Loucy (cell line): ENCODE measurements at regions not wholly inside any gene's neighbourhood (a gene's known extent, or its start where the extent isn't known, plus 50 kb on each side); places are given as distances from the start of the nearest gene placed in this dataset.

Source experiments
- H2AFZ ChIP-seq: fragments of 200-600 bp; sonication (generic); 2 replicates; pipeline ENCODE4 v1.6.0; 2016; ENCODE audit warnings: antibody characterized with exemption, mild to moderate bottlenecking, low read length, moderate library complexity
- H3F3A ChIP-seq: fragments of 200-600 bp; 2 replicates; pipeline ENCODE4 v1.6.0; 2016; ENCODE audit warnings: antibody characterized with exemption, low read depth, mild to moderate bottlenecking
- H3K27me3 ChIP-seq: fragments of 200-600 bp; sonication (generic); 2 replicates; pipeline ENCODE4 v1.6.1; 2014; ENCODE audit warnings: low read length, mild to moderate bottlenecking; ENCODE audit not compliant: insufficient read depth, poor library complexity, severe bottlenecking
- H3K36me3 ChIP-seq: fragments of 200-600 bp; sonication (generic); 2 replicates; pipeline ENCODE4 v1.6.1; 2016; ENCODE audit warnings: low read length; ENCODE audit not compliant: insufficient read depth
- H3K4me1 ChIP-seq: fragments of 200-600 bp; sonication (generic); 2 replicates; pipeline ENCODE4 v1.5.1; 2014; ENCODE audit warnings: low read length, mild to moderate bottlenecking; ENCODE audit not compliant: insufficient read depth, poor library complexity, severe bottlenecking
- H3K4me2 ChIP-seq: fragments of 200-600 bp; sonication (generic); 2 replicates; pipeline ENCODE4 v1.6.0; 2014; ENCODE audit warnings: antibody characterized with exemption, low read length, low read depth, mild to moderate bottlenecking; ENCODE audit not compliant: poor library complexity, severe bottlenecking
- H3K4me3 ChIP-seq: fragments of 200-600 bp; sonication (generic); 2 replicates; pipeline ENCODE4 v1.5.1; 2014; ENCODE audit warnings: low read length, mild to moderate bottlenecking, mixed read lengths; ENCODE audit not compliant: poor library complexity, severe bottlenecking
- H3K79me2 ChIP-seq: fragments of 200-600 bp; sonication (generic); 2 replicates; pipeline ENCODE4 v1.6.1; 2014; ENCODE audit warnings: low read length; ENCODE audit not compliant: insufficient read depth
- H3K9ac ChIP-seq: fragments of 200-600 bp; sonication (generic); 2 replicates; pipeline ENCODE4 v1.6.0; 2014; ENCODE audit warnings: mild to moderate bottlenecking, low read depth, low read length, moderate library complexity; ENCODE audit not compliant: poor library complexity, severe bottlenecking
- H3K9me2 ChIP-seq: fragments of 200-600 bp; sonication (generic); replicated peaks from 2 replicates; pipeline ENCODE4 v1.6.1; 2016; ENCODE audit warnings: low read depth, low read length, mixed read lengths
- H3K9me3 ChIP-seq: fragments of 200-600 bp; sonication (generic); 2 replicates; pipeline ENCODE4 v1.6.1; 2014; ENCODE audit warnings: mild to moderate bottlenecking, antibody characterized with exemption, low read length, low read depth; ENCODE audit not compliant: insufficient read depth
- H4K20me1 ChIP-seq: fragments of 200-600 bp; sonication (generic); 2 replicates; pipeline ENCODE4 v1.6.0; 2014; ENCODE audit warnings: antibody characterized with exemption, low read length, mild to moderate bottlenecking; ENCODE audit not compliant: insufficient read depth, poor library complexity, severe bottlenecking
- CTCF ChIP-seq: fragments of 200-600 bp; sonication (generic); conservative IDR thresholded peaks from 2 replicates; pipeline ENCODE4 v1.5.1; 2014; ENCODE audit warnings: mild to moderate bottlenecking, antibody characterized with exemption, low read length
- EZH2phosphoT487 ChIP-seq: fragments of 200-600 bp; IDR thresholded peaks from 2 replicates; pipeline ENCODE4 v1.6.1; 2018; ENCODE audit warnings: antibody characterized with exemption, mild to moderate bottlenecking, moderate library complexity, borderline replicate concordance

GRCh38 chr2:180180511-180180910 lies 173.4 kb upstream of the CWC22 start:
- Histone ChIP-seq H3K36me3 (no peaks in the 10 kb centered on the region), H3K4me1 (no peaks in the 10 kb centered on the region), H3K79me2 (no peaks in the 10 kb centered on the region), H2AFZ (no peak overlapping the region), H3K4me2 (no peak overlapping the region), H3K9me3 (no peaks in the 10 kb centered on the region), H3F3A (no peaks in the 10 kb centered on the region), H3K4me3 (no peak overlapping the region), H3K27me3 (no peaks in the 10 kb centered on the region), H3K9ac (no peak overlapping the region), H3K9me2 (no peaks in the 10 kb centered on the region), H4K20me1 (no peaks in the 10 kb centered on the region)
- no peak for TF ChIP-seq EZH2phosphoT487
- TF ChIP-seq CTCF = no peak

GRCh38 chr2:180177534-180177933 lies 170.4 kb upstream of the CWC22 start:
- Histone ChIP-seq H3K27me3 (no peaks in the 10 kb centered on the region), H3K4me2 (no peak overlapping the region), H2AFZ (no peak overlapping the region), H3K79me2 (no peaks in the 10 kb centered on the region), H3K4me3 (no peak overlapping the region), H3K9me3 (no peaks in the 10 kb centered on the region), H3K9me2 (no peaks in the 10 kb centered on the region), H4K20me1 (no peaks in the 10 kb centered on the region), H3K36me3 (no peaks in the 10 kb centered on the region), H3K9ac (no peak overlapping the region), H3K4me1 (no peaks in the 10 kb centered on the region), H3F3A (no peaks in the 10 kb centered on the region)
- TF ChIP-seq CTCF (no peak), EZH2phosphoT487 (no peak)

GRCh38 chr2:180175736-180176135 lies 168.6 kb upstream of the CWC22 start:
- no peak overlapping the region for H3K4me2 ChIP-seq
- no peak overlapping the region for H3K9ac ChIP-seq
- no peaks in the 10 kb centered on the region for H3K27me3 ChIP-seq
- no peaks in the 10 kb centered on the region for H3K9me2 ChIP-seq
- TF ChIP-seq EZH2phosphoT487 = no peak
- no peak for TF ChIP-seq CTCF
- H3K4me1 ChIP-seq = no peaks in the 10 kb centered on the region
- H2AFZ ChIP-seq = no peak overlapping the region
- no peaks in the 10 kb centered on the region for H3K36me3 ChIP-seq
- H3K79me2 ChIP-seq = no peaks in the 10 kb centered on the region
- H4K20me1 ChIP-seq = no peaks in the 10 kb centered on the region
- no peaks in the 10 kb centered on the region for H3K9me3 ChIP-seq
- no peaks in the 10 kb centered on the region for H3F3A ChIP-seq
- H3K4me3 ChIP-seq = no peak overlapping the region
